HG03159 (cell line): ENCODE measurements at regions not wholly inside any gene's neighbourhood (a gene's known extent, or its start where the extent isn't known, plus 50 kb on each side); places are given as distances from the start of the nearest gene placed in this dataset.
"Not testable (repeated sequence)": the region's sequence is repeated elsewhere in the genome, so short reads cannot be mapped to it uniquely, and the experiment has no call there.

Source experiments
- ATAC-seq: cut with Tn5 transposase; IDR thresholded peaks from one replicate; pipeline ENCODE4 v1.9.1; 2021; ENCODE audit warnings: mild to moderate bottlenecking, moderate library complexity; ENCODE audit not compliant: unreplicated experiment

GRCh38 chr3:110293660-110294059 lies 778.0 kb upstream of the NECTIN3 start:
- ATAC-seq = no peak

- no peak for ATAC-seq
Observed at GRCh38 chr3:110296885-110297284, 774.7 kb upstream of the NECTIN3 start.

GRCh38 chr3:110301781-110302180 lies 769.8 kb upstream of the NECTIN3 start:
- no peak for ATAC-seq

GRCh38 chr3:110307065-110307809 lies 764.4 kb upstream of the NECTIN3 start:
- ATAC-seq = no peak

GRCh38 chr3:110311541-110311940 lies 760.1 kb upstream of the NECTIN3 start:
- ATAC-seq = no peak

- peak; percentile 96 for ATAC-seq
Observed at GRCh38 chr3:110314512-110315114, 757.0 kb upstream of the NECTIN3 start.

GRCh38 chr3:110318108-110318507 lies 753.5 kb upstream of the NECTIN3 start:
- ATAC-seq = no peak

- no peak for ATAC-seq
Observed at GRCh38 chr3:110323349-110323748, 748.3 kb upstream of the NECTIN3 start.

GRCh38 chr3:110324171-110324705 lies 747.4 kb upstream of the NECTIN3 start:
- no peak for ATAC-seq

GRCh38 chr3:110327870-110328269 lies 743.7 kb upstream of the NECTIN3 start:
- ATAC-seq = no peak

- not testable (repeated sequence) for ATAC-seq
Observed at GRCh38 chr3:110331562-110331961, 740.1 kb upstream of the NECTIN3 start.

- no peak for ATAC-seq
Observed at GRCh38 chr3:110332629-110333028, 739.0 kb upstream of the NECTIN3 start.

GRCh38 chr3:110341047-110341446 lies 730.6 kb upstream of the NECTIN3 start:
- no peak for ATAC-seq

GRCh38 chr3:110343376-110343775 lies 728.2 kb upstream of the NECTIN3 start:
- no peak for ATAC-seq

GRCh38 chr3:110343945-110344344 lies 727.7 kb upstream of the NECTIN3 start:
- peak; percentile 86 for ATAC-seq

- peak; percentile 12 for ATAC-seq
Observed at GRCh38 chr3:110344487-110344886, 727.1 kb upstream of the NECTIN3 start.

- peak; percentile 32 for ATAC-seq
Observed at GRCh38 chr3:110344897-110345767, 726.5 kb upstream of the NECTIN3 start.

- no peak for ATAC-seq
Observed at GRCh38 chr3:110349295-110349694, 722.3 kb upstream of the NECTIN3 start.

GRCh38 chr3:110352841-110353604 lies 718.6 kb upstream of the NECTIN3 start:
- ATAC-seq = no peak

GRCh38 chr3:110362751-110363150 lies 708.9 kb upstream of the NECTIN3 start:
- ATAC-seq = no peak

- not testable (repeated sequence) for ATAC-seq
Observed at GRCh38 chr3:110367289-110367688, 704.3 kb upstream of the NECTIN3 start.
